WTC11 (cell line): ENCODE measurements at regions not wholly inside any gene's neighbourhood (a gene's known extent, or its start where the extent isn't known, plus 50 kb on each side); places are given as distances from the start of the nearest gene placed in this dataset.

ENCODE experiments used
- ATAC-seq: fragments of 200-7000 bp; cut with Tn5 transposase; 2 replicates; pipeline ENCODE4 v1.10.0; 2021; ENCODE audit warnings: mild to moderate bottlenecking, moderate library complexity
- CTCF ChIA-PET: fragments of 300-600 bp; sonication (Branson Sonifier 250); formaldehyde crosslinking; loops from one replicate; lab custom pipeline; 2021; ENCODE audit warnings: antibody characterized with exemption; lab: Charles Lee
- POLR2A ChIA-PET: fragments of 350-600 bp; sonication (Branson Sonifier 250); formaldehyde crosslinking; loops from one replicate; lab custom pipeline; 2021; ENCODE audit warnings: antibody characterized with exemption; lab: Charles Lee
- DNase-seq: peaks from one replicate; pipeline ENCODE4 v3.0.0; 2021; ENCODE audit warnings: low spot score
- H3K27ac Mint-ChIP-seq: 2 replicates; pipeline ENCODE4 v1.8.0; 2021; ENCODE audit warnings: mixed read lengths
- H3K27me3 Mint-ChIP-seq: 2 replicates; pipeline ENCODE4 v1.8.0; 2021; ENCODE audit warnings: low read depth, mild to moderate bottlenecking, moderate library complexity, mixed read lengths
- H3K36me3 Mint-ChIP-seq: 2 replicates; pipeline ENCODE4 v1.8.0; 2021; ENCODE audit warnings: mixed read lengths
- H3K4me1 Mint-ChIP-seq: 2 replicates; pipeline ENCODE4 v1.8.0; 2022; ENCODE audit warnings: mixed read lengths
- H3K4me3 Mint-ChIP-seq: 2 replicates; pipeline ENCODE4 v1.8.0; 2021; ENCODE audit warnings: mild to moderate bottlenecking, moderate library complexity, mixed read lengths
- H3K9me3 Mint-ChIP-seq: 2 replicates; pipeline ENCODE4 v1.8.0; 2021; ENCODE audit warnings: mixed read lengths
- ELF4 ChIP-seq: sonication (generic); formaldehyde crosslinking; IDR thresholded peaks from 2 replicates; pipeline ENCODE4 v1.8.1; 2022; ENCODE audit warnings: low read depth, mild to moderate bottlenecking, moderate library complexity, missing genetic modification reagents
- EMX1 ChIP-seq: fragments of 250-450 bp; sonication (Bioruptor Pico); IDR thresholded peaks from 2 replicates; pipeline ENCODE4 v1.8.0; 2021; ENCODE audit warnings: mild to moderate bottlenecking
- FOXJ3 ChIP-seq: sonication (generic); formaldehyde crosslinking; IDR thresholded peaks from 2 replicates; pipeline ENCODE4 v1.9.0; 2021; ENCODE audit warnings: missing genetic modification reagents, mild to moderate bottlenecking, borderline replicate concordance
- FOXK1 ChIP-seq: sonication (generic); formaldehyde crosslinking; IDR thresholded peaks from 2 replicates; pipeline ENCODE4 v1.8.0; 2022; ENCODE audit warnings: mild to moderate bottlenecking, moderate library complexity, missing genetic modification reagents
- GABPB1 ChIP-seq: sonication (generic); formaldehyde crosslinking; IDR thresholded peaks from 2 replicates; pipeline ENCODE4 v1.8.1; 2023; ENCODE audit warnings: mild to moderate bottlenecking, missing genetic modification reagents
- KAT7 ChIP-seq: sonication (generic); formaldehyde crosslinking; IDR thresholded peaks from 2 replicates; pipeline ENCODE4 v1.8.1; 2023; ENCODE audit warnings: missing genetic modification reagents, mild to moderate bottlenecking, borderline replicate concordance
- NFATC4 ChIP-seq: fragments of 250-450 bp; sonication (Bioruptor Pico); IDR thresholded peaks from 2 replicates; pipeline ENCODE4 v1.9.0; 2021; ENCODE audit warnings: mild to moderate bottlenecking
- NR2C2 ChIP-seq: sonication (generic); formaldehyde crosslinking; IDR thresholded peaks from 2 replicates; pipeline ENCODE4 v1.8.0; 2022; ENCODE audit warnings: mild to moderate bottlenecking, missing genetic modification reagents
- RELA ChIP-seq: sonication (generic); formaldehyde crosslinking; IDR thresholded peaks from 2 replicates; pipeline ENCODE4 v1.8.1; 2022; ENCODE audit warnings: missing genetic modification reagents, mild to moderate bottlenecking, borderline replicate concordance
- SP1 ChIP-seq: sonication (generic); formaldehyde crosslinking; conservative IDR thresholded peaks from 2 replicates; pipeline ENCODE4 v1.8.1; 2022; ENCODE audit warnings: missing genetic modification reagents
- TCF7 ChIP-seq: sonication (generic); formaldehyde crosslinking; IDR thresholded peaks from 2 replicates; pipeline ENCODE4 v1.8.0; 2022; ENCODE audit warnings: mild to moderate bottlenecking, low read depth, missing genetic modification reagents, moderate library complexity
- ZNF232 ChIP-seq: sonication (generic); formaldehyde crosslinking; IDR thresholded peaks from 2 replicates; pipeline ENCODE4 v1.8.0; 2022; ENCODE audit warnings: mild to moderate bottlenecking, missing genetic modification reagents
- TF ChIP-seq, protein P1 (sequence below): sonication (generic); formaldehyde crosslinking; IDR thresholded peaks from 2 replicates; pipeline ENCODE4 v1.8.1; 2022; ENCODE audit warnings: missing genetic modification reagents, borderline replicate concordance
- TF ChIP-seq, protein P2 (sequence below): sonication (generic); formaldehyde crosslinking; IDR thresholded peaks from 2 replicates; pipeline ENCODE4 v1.8.1; 2022; ENCODE audit warnings: low read depth, missing genetic modification reagents, borderline replicate concordance
- TF ChIP-seq, protein P3 (sequence below): sonication (generic); formaldehyde crosslinking; IDR thresholded peaks from 2 replicates; pipeline ENCODE4 v1.8.0; 2022; ENCODE audit warnings: mild to moderate bottlenecking, missing genetic modification reagents
- TF ChIP-seq, protein P4 (sequence below): sonication (generic); formaldehyde crosslinking; IDR thresholded peaks from 2 replicates; pipeline ENCODE4 v1.8.1; 2023; ENCODE audit warnings: mild to moderate bottlenecking, missing genetic modification reagents, moderate library complexity
- TF ChIP-seq, protein P5 (sequence below): sonication (generic); formaldehyde crosslinking; conservative IDR thresholded peaks from 2 replicates; pipeline ENCODE4 v1.8.1; 2023; ENCODE audit warnings: mild to moderate bottlenecking, low read depth, missing genetic modification reagents, moderate library complexity

DNA sequence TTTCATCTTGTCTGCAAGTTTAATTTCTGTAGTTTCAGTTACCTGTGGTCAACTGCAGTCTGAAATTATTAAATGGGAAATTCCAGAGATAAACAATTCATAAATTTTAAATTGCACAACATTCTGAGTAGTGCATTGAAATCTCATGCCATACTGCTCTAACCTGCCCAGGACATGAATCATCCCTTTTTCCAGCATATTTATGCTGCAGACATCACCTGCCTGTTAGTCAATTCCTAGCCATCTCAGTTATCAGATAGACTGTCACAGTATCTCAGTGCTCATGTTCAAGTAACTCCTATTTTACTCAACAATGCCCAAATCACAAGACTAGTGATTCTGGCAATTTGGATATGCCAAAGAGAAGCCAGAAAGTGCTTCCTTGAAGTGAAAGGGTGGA, 223.0 kb upstream of the GRIA1 start:
- no peaks in the 10 kb centered on the region for H3K36me3 Mint-ChIP-seq
- H3K27ac Mint-ChIP-seq, result no peak overlapping the region
- H3K4me3 Mint-ChIP-seq, result no peak overlapping the region
- H3K4me1 Mint-ChIP-seq, result no peaks in the 10 kb centered on the region
- H3K27me3 Mint-ChIP-seq, result no peaks in the 10 kb centered on the region
- H3K9me3 Mint-ChIP-seq, result no peaks in the 10 kb centered on the region
- POLR2A ChIA-PET, result no interaction called here
- DNase-seq (no peak), ATAC-seq (no peak)
- CTCF ChIA-PET, result no interaction called here
- TF ChIP-seq GABPB1 (no peak), TCF7 (CRISPR knock-in tag) (no peak), ZNF232 (CRISPR knock-in tag) (no peak), EMX1 (CRISPR knock-in tag) (no peak), KAT7 (CRISPR knock-in tag) (no peak), ELF4 (no peak), SP1 (CRISPR knock-in tag) (no peak), NR2C2 (CRISPR knock-in tag) (no peak), RELA (CRISPR knock-in tag) (no peak), FOXK1 (CRISPR knock-in tag) (no peak), NFATC4 (CRISPR knock-in tag) (no peak)
- TF ChIP-seq, protein P1, sequence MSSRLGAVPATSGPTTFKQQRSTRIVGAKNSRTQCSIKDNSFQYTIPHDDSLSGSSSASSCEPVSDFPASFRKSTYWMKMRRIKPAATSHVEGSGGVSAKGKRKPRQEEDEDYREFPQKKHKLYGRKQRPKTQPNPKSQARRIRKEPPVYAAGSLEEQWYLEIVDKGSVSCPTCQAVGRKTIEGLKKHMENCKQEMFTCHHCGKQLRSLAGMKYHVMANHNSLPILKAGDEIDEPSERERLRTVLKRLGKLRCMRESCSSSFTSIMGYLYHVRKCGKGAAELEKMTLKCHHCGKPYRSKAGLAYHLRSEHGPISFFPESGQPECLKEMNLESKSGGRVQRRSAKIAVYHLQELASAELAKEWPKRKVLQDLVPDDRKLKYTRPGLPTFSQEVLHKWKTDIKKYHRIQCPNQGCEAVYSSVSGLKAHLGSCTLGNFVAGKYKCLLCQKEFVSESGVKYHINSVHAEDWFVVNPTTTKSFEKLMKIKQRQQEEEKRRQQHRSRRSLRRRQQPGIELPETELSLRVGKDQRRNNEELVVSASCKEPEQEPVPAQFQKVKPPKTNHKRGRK (CRISPR knock-in tag), result no peak
- TF ChIP-seq, protein P2, sequence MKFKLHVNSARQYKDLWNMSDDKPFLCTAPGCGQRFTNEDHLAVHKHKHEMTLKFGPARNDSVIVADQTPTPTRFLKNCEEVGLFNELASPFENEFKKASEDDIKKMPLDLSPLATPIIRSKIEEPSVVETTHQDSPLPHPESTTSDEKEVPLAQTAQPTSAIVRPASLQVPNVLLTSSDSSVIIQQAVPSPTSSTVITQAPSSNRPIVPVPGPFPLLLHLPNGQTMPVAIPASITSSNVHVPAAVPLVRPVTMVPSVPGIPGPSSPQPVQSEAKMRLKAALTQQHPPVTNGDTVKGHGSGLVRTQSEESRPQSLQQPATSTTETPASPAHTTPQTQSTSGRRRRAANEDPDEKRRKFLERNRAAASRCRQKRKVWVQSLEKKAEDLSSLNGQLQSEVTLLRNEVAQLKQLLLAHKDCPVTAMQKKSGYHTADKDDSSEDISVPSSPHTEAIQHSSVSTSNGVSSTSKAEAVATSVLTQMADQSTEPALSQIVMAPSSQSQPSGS (CRISPR knock-in tag), result no peak
- TF ChIP-seq, protein P3, sequence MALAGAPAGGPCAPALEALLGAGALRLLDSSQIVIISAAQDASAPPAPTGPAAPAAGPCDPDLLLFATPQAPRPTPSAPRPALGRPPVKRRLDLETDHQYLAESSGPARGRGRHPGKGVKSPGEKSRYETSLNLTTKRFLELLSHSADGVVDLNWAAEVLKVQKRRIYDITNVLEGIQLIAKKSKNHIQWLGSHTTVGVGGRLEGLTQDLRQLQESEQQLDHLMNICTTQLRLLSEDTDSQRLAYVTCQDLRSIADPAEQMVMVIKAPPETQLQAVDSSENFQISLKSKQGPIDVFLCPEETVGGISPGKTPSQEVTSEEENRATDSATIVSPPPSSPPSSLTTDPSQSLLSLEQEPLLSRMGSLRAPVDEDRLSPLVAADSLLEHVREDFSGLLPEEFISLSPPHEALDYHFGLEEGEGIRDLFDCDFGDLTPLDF, result no peak
- TF ChIP-seq, protein P4, sequence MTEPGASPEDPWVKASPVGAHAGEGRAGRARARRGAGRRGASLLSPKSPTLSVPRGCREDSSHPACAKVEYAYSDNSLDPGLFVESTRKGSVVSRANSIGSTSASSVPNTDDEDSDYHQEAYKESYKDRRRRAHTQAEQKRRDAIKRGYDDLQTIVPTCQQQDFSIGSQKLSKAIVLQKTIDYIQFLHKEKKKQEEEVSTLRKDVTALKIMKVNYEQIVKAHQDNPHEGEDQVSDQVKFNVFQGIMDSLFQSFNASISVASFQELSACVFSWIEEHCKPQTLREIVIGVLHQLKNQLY (CRISPR knock-in tag), result no peak

DNA sequence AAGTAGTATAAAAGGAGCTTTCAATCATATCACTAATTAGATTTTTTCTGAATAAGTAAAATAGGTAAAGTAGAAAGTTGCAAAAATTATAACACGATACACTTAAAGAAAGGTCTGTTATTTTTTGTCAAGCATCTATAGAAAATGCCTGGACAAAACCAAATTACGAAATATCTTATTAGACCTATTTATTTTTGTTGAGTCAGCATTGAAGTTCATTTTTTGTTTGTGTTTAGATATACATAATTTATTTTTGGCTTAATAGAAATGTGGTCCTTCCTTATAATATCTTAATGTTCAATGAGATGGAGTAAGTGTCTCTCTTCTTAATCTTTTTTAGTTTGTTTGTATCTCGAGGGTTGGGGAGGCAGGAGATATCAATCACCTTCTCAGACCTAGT, 214.8 kb upstream of the GRIA1 start:
- no peak for ATAC-seq
- H3K9me3 Mint-ChIP-seq, result no peaks in the 10 kb centered on the region
- POLR2A ChIA-PET, result no interaction called here
- TF ChIP-seq, protein P5, sequence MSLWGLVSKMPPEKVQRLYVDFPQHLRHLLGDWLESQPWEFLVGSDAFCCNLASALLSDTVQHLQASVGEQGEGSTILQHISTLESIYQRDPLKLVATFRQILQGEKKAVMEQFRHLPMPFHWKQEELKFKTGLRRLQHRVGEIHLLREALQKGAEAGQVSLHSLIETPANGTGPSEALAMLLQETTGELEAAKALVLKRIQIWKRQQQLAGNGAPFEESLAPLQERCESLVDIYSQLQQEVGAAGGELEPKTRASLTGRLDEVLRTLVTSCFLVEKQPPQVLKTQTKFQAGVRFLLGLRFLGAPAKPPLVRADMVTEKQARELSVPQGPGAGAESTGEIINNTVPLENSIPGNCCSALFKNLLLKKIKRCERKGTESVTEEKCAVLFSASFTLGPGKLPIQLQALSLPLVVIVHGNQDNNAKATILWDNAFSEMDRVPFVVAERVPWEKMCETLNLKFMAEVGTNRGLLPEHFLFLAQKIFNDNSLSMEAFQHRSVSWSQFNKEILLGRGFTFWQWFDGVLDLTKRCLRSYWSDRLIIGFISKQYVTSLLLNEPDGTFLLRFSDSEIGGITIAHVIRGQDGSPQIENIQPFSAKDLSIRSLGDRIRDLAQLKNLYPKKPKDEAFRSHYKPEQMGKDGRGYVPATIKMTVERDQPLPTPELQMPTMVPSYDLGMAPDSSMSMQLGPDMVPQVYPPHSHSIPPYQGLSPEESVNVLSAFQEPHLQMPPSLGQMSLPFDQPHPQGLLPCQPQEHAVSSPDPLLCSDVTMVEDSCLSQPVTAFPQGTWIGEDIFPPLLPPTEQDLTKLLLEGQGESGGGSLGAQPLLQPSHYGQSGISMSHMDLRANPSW (CRISPR knock-in tag), result no peak
- TF ChIP-seq FOXJ3 (CRISPR knock-in tag), result no peak
- no peak for TF ChIP-seq TCF7 (CRISPR knock-in tag)
- H3K36me3 Mint-ChIP-seq, result no peaks in the 10 kb centered on the region
- H3K27me3 Mint-ChIP-seq, result no peaks in the 10 kb centered on the region
- CTCF ChIA-PET, result no interaction called here
- DNase-seq, result no peak
- H3K4me3 Mint-ChIP-seq, result no peak overlapping the region
- H3K4me1 Mint-ChIP-seq, result no peaks in the 10 kb centered on the region
- no peak overlapping the region for H3K27ac Mint-ChIP-seq
